ENCODE measurements at regions not wholly inside any gene's neighbourhood (a gene's known extent, or its start where the extent isn't known, plus 50 kb on each side); places are given as distances from the start of the nearest gene placed in this dataset.

- DNase-seq, result no peak
- no peaks in the 10 kb centered on the region for H3K79me2 ChIP-seq (ENCODE audit: insufficient read depth, low read length)
- peaks cover 0 to 4% of the 10 kb centered on the region in 2 donors for H3K4me1 ChIP-seq (ENCODE audit: control insufficient read depth in 1 of 2, insufficient read depth in 2 of 2, low read length in 2 of 2)
- no peak for TF ChIP-seq CTCF (IDR thresholded peaks at IDR 0.05)
- no peak overlapping the region for H3K9ac ChIP-seq (ENCODE audit: insufficient read depth, low read length, poor library complexity, severe bottlenecking)
- H3K4me2 ChIP-seq (replicated peaks; ENCODE audit: extremely low read depth, low read length, poor library complexity, severe bottlenecking), result no peak overlapping the region
- Mint-ChIP-seq H3K4me3 (no peak overlapping the region), H3K36me3 (no peaks in the 10 kb centered on the region), H3K4me1 (no peaks in the 10 kb centered on the region), H3K27me3 (ENCODE audit: low read depth in 3 of 3) (peaks cover 0 to 5% (median 2%) of the 10 kb centered on the region in 3 donors), H3K9me3 (peaks cover 13 to 24% (median 18%) of the 10 kb centered on the region in 7 donors), H3K27ac (no peak overlapping the region)
- peaks cover 5 to 10% of the 10 kb centered on the region in 2 donors for H3K9me3 ChIP-seq (replicated peaks in 1 of 2; ENCODE audit: control insufficient read depth in 1 of 2, insufficient read depth in 1 of 2, low read length in 2 of 2)
- H4K20me1 ChIP-seq (ENCODE audit: insufficient read depth, low read length), result no peaks in the 10 kb centered on the region
- H3K36me3 ChIP-seq (replicated peaks in 1 of 2; ENCODE audit: control insufficient read depth in 1 of 2, insufficient read depth in 2 of 2, low read length in 2 of 2), result no peaks in the 10 kb centered on the region
- no peaks in the 10 kb centered on the region for H3K27me3 ChIP-seq (ENCODE audit: control insufficient read depth in 2 of 2, insufficient read depth in 2 of 2, low read length in 2 of 2)
- no peak overlapping the region for H3K27ac ChIP-seq (ENCODE audit: low read depth in 1 of 2, low read length in 2 of 2)
- WGBS (ENCODE audit: insufficient coverage), result no CpG with 5 or more reads among the region's 2 CpGs
- intact Hi-C loops (cut with micrococcal nuclease), result no loop called here
- no peak overlapping the region for H3K4me3 ChIP-seq (replicated peaks in 1 of 3; ENCODE audit: low read depth in 2 of 3, low read length in 3 of 3)
- H2AFZ ChIP-seq (ENCODE audit: insufficient read depth, low read depth, low read length, poor library complexity, severe bottlenecking), result no peak overlapping the region
These were observed 185.1 kb downstream of the INHBA start for GRCh38 chr7:41517771-41518170.

- Histone ChIP-seq H3K9ac (ENCODE audit: insufficient read depth, low read length, poor library complexity, severe bottlenecking) (no peak overlapping the region), H3K4me2 (replicated peaks; ENCODE audit: extremely low read depth, low read length, poor library complexity, severe bottlenecking) (no peak overlapping the region), H3K27ac (ENCODE audit: low read depth in 1 of 2, low read length in 2 of 2) (no peak overlapping the region), H3K4me3 (replicated peaks in 1 of 3; ENCODE audit: low read depth in 2 of 3, low read length in 3 of 3) (no peak overlapping the region), H3K79me2 (ENCODE audit: insufficient read depth, low read length) (no peaks in the 10 kb centered on the region), H3K36me3 (replicated peaks in 1 of 2; ENCODE audit: control insufficient read depth in 1 of 2, insufficient read depth in 2 of 2, low read length in 2 of 2) (no peaks in the 10 kb centered on the region), H4K20me1 (ENCODE audit: insufficient read depth, low read length) (no peaks in the 10 kb centered on the region), H2AFZ (ENCODE audit: insufficient read depth, low read depth, low read length, poor library complexity, severe bottlenecking) (no peak overlapping the region), H3K4me1 (ENCODE audit: control insufficient read depth in 1 of 2, insufficient read depth in 2 of 2, low read length in 2 of 2) (no peaks in the 10 kb centered on the region), H3K27me3 (ENCODE audit: control insufficient read depth in 2 of 2, insufficient read depth in 2 of 2, low read length in 2 of 2) (no peaks in the 10 kb centered on the region), H3K9me3 (replicated peaks in 1 of 2; ENCODE audit: control insufficient read depth in 1 of 2, insufficient read depth in 1 of 2, low read length in 2 of 2) (no peaks in the 10 kb centered on the region)
- no peak for TF ChIP-seq CTCF (IDR thresholded peaks at IDR 0.05)
- peaks cover 0 to 4% (median 2%) of the 10 kb centered on the region in 7 donors for H3K9me3 Mint-ChIP-seq
- no peak for DNase-seq
- H3K27ac Mint-ChIP-seq, result no peak overlapping the region
- no peaks in the 10 kb centered on the region for H3K36me3 Mint-ChIP-seq
- H3K4me3 Mint-ChIP-seq, result no peak overlapping the region
- intact Hi-C loops (cut with micrococcal nuclease), result no loop called here
- 83% methylated on average over 3 of the region's 4 CpGs for WGBS (ENCODE audit: insufficient coverage)
- H3K4me1 Mint-ChIP-seq, result peaks cover 3% of the 10 kb centered on the region
- peaks cover 0 to 1% (median 1%) of the 10 kb centered on the region in 3 donors for H3K27me3 Mint-ChIP-seq (ENCODE audit: low read depth in 3 of 3)
These were observed 194.1 kb downstream of the INHBA start for GRCh38 chr7:41508755-41509154.

All from CD14-positive monocyte (primary cell).